Esophagus muscularis mucosa (tissue), 4 donors: ENCODE measurements at regions not wholly inside any gene's neighbourhood (a gene's known extent, or its start where the extent isn't known, plus 50 kb on each side); places are given as distances from the start of the nearest gene placed in this dataset.
"Not testable (repeated sequence)": the region's sequence is repeated elsewhere in the genome, so short reads cannot be mapped to it uniquely, and the experiment has no call there.

Source experiments
- DNase-seq: peaks from one replicate; pipeline ENCODE4 v3.0.0-alpha.2; 2017; ENCODE audit errors: extremely low spot score
- H3K27ac ChIP-seq, 4 donors: fragments of 200-600 bp; sonication (generic); replicated peaks in 1 of 4; 1 replicate in 3 of 4; 2 replicates in 1 of 4; pipeline ENCODE4 v1.5.1; 2016 to 2019; ENCODE audit warnings: mild to moderate bottlenecking in 1 of 4
- H3K27me3 ChIP-seq, 4 donors: fragments of 200-600 bp; sonication (generic); one replicate each; pipeline versions ENCODE4 v1.5.1 to v1.6.0; 2016 to 2019
- H3K36me3 ChIP-seq, 4 donors: fragments of 200-600 bp; sonication (generic); one replicate each; pipeline ENCODE4 v1.5.1; 2016 to 2019
- H3K4me1 ChIP-seq, 4 donors: fragments of 200-600 bp; sonication (generic); one replicate each; pipeline ENCODE4 v1.5.1; 2016 to 2019
- H3K4me3 ChIP-seq, 4 donors: fragments of 200-600 bp; sonication (generic); 1 replicate in 2 of 4; 2 replicates in 2 of 4; pipeline ENCODE4 v1.5.1; 2016 to 2019; ENCODE audit warnings: mild to moderate bottlenecking in 4 of 4, moderate library complexity in 1 of 4
- H3K9me3 ChIP-seq, 4 donors: fragments of 200-600 bp; sonication (generic); 1 replicate in 3 of 4; 2 replicates in 1 of 4; pipeline ENCODE4 v1.5.1; 2016 to 2019
- EP300 ChIP-seq: sonication (generic); formaldehyde crosslinking; IDR thresholded peaks from one replicate; pipeline ENCODE4 v1.6.1; 2017; ENCODE audit warnings: antibody characterized with exemption
- POLR2A ChIP-seq: fragments of 450-650 bp; IDR thresholded peaks from one replicate; pipeline ENCODE4 v1.6.1; 2017; ENCODE audit warnings: antibody characterized with exemption, moderate library complexity, mild to moderate bottlenecking, low read depth
- POLR2AphosphoS5 ChIP-seq, 2 donors: sonication (generic); formaldehyde crosslinking; IDR thresholded peaks; one replicate each; pipeline ENCODE4 v1.6.1; 2017; ENCODE audit warnings: antibody characterized with exemption in 2 of 2
- WGBS: methylation state at CpG from one replicate; pipeline ENCODE4 v1.1.5; 2018; 5-methylcytosine and 5-hydroxymethylcytosine counted together
- intact Hi-C: fragments of 100-400 bp; cut with DNase I; formaldehyde crosslinking; loops from one replicate; pipeline ENCODE4 v1.15.1; 2023
- TF ChIP-seq, protein P1 (sequence below), 3 experiments: fragments of 200-600 bp in 2 of 3; fragments of 450-650 bp in 1 of 3; sonication (generic) in 2 of 3; IDR thresholded peaks; one replicate each; pipeline ENCODE4 v1.5.1; 2017 to 2019; ENCODE audit warnings: antibody characterized with exemption in 3 of 3, mild to moderate bottlenecking in 2 of 3, moderate library complexity in 1 of 3

DNA sequence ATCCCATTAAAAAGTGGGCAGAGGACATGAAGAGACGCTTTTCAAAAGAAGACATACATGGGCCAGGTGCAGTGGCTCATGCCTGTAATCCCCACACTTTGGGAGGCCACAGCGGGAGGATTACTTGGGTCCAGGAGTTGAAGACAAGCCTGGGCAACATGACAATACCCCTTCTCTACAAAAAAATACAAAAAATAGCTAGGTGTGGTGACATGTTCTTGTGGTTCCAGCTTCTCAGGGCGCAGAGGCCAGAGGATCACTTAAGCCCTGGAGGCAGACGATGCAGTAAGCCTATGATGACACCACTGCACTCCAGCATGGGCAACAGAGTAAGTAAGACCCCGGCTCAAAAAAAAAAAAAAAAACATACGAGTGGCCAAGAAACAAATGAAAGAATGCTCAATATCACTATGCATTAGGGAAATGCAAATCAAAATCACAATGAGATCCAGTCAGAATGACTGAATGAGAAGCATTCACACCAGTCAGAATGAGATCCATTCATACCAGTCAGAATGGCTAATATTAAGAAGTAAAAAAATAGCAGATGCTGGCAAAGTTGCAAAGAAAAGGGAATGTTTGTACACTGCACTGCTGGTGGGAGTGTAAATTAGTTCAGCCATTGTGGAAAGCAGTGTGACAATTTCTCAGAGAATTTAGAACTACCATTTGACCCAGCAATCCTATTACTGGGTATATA is 550.2 kb upstream of the SLC39A10 start:
- no peak for TF ChIP-seq POLR2A
- intact Hi-C loops, result no loop called here
- WGBS, result 82% methylated on average over 6 of the region's 6 CpGs

DNA sequence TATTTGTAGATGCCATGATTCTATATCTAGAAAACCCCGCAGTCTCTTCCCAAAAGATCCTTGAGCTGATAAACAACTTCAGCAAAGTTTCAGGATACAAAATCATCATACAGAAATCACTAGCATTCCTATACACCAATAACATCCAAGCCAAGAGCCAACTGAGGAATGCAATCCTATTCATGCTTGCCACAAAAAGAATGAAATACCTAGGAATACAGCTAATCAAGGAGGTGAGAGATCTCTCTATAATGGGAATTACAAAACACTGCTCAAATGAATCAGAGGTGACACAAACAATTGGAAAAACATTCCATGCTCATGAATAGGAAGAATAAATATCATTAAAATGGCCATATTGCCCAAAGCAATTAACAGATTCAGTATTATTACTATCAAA is 551.4 kb upstream of the SLC39A10 start:
- Histone ChIP-seq H3K36me3 (no peaks in the 10 kb centered on the region), H3K4me1 (no peaks in the 10 kb centered on the region), H3K27me3 (no peaks in the 10 kb centered on the region), H3K4me3 (no peak overlapping the region), H3K27ac (no peak overlapping the region), H3K9me3 (peaks cover 0 to under 1% (median 0%) of the 10 kb centered on the region in 4 donors)
- DNase-seq, result no peak
- 88% methylated on average over 1 of the region's 1 CpG for WGBS
- TF ChIP-seq POLR2AphosphoS5 (IDR thresholded peaks at IDR 0.05) (no peak), EP300 (no peak), POLR2A (no peak)
- TF ChIP-seq, protein P1, sequence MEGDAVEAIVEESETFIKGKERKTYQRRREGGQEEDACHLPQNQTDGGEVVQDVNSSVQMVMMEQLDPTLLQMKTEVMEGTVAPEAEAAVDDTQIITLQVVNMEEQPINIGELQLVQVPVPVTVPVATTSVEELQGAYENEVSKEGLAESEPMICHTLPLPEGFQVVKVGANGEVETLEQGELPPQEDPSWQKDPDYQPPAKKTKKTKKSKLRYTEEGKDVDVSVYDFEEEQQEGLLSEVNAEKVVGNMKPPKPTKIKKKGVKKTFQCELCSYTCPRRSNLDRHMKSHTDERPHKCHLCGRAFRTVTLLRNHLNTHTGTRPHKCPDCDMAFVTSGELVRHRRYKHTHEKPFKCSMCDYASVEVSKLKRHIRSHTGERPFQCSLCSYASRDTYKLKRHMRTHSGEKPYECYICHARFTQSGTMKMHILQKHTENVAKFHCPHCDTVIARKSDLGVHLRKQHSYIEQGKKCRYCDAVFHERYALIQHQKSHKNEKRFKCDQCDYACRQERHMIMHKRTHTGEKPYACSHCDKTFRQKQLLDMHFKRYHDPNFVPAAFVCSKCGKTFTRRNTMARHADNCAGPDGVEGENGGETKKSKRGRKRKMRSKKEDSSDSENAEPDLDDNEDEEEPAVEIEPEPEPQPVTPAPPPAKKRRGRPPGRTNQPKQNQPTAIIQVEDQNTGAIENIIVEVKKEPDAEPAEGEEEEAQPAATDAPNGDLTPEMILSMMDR (IDR thresholded peaks at IDR 0.05), result no peak
- intact Hi-C loops, result no loop called here

More for the DNA sequence above, 550.2 kb upstream of the SLC39A10 start:
- DNase-seq, result no peak
- Histone ChIP-seq H3K9me3 (peaks cover 0 to 6% (median 0%) of the 10 kb centered on the region in 4 donors), H3K4me1 (no peaks in the 10 kb centered on the region), H3K27ac (no peak overlapping the region), H3K4me3 (no peak overlapping the region), H3K27me3 (no peaks in the 10 kb centered on the region), H3K36me3 (no peaks in the 10 kb centered on the region)

DNA sequence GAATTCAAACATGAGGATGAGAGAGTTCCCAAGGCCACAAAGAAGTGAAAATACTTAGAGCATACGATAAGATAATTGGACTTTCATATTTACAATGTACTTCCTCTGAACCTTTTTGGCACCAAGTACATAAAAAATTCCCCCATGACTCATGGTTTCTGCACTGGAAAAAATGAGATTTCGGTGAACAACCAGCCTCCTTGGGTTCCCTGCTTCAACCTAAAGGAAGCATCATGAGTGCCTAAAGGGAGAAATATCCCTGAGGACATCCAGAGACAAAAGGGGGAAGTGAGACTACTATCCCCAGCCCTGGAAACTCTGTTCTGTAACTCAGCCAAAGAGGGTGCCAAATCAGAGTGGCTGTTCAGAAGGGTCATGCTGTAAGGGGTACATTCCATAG is 562.7 kb upstream of the SLC39A10 start:
- H3K9me3 ChIP-seq, result peaks cover 0 to 13% (median 6%) of the 10 kb centered on the region in 4 donors
- H3K27ac ChIP-seq, result no peak overlapping the region
- intact Hi-C loops, result no loop called here
- no peak for TF ChIP-seq EP300
- TF ChIP-seq POLR2A, result no peak
- TF ChIP-seq, protein P1 (IDR thresholded peaks at IDR 0.05), result no peak
- TF ChIP-seq POLR2AphosphoS5 (IDR thresholded peaks at IDR 0.05), result no peak
- no peak overlapping the region for H3K4me3 ChIP-seq
- H3K4me1 ChIP-seq, result no peaks in the 10 kb centered on the region
- no peak for DNase-seq
- H3K36me3 ChIP-seq, result no peaks in the 10 kb centered on the region
- no peaks in the 10 kb centered on the region for H3K27me3 ChIP-seq
- 65% methylated on average over 2 of the region's 2 CpGs for whole genome bisulfite sequencing

DNA sequence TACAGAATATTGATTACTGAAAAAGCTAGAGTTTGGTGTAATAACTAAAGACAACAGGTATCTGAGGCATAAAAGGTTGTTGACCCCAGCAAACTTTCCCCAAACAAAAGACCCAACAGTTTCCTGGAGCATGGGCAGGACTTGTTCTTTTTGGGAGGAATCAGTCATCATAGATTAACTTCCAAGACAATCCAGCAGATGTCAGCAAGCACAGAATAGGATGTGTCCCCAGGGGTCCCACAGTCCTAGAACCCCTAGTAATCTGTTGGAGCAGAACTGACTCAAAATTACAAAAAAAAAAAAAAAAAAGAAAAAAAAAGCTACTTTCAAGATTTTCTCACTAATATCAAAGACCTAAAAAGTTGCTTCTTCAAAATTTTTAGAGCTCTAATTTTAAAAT is 564.7 kb upstream of the SLC39A10 start:
- Histone ChIP-seq H3K4me1 (no peaks in the 10 kb centered on the region), H3K27ac (no peak overlapping the region), H3K4me3 (no peak overlapping the region), H3K36me3 (no peaks in the 10 kb centered on the region), H3K9me3 (peaks cover 0 to 13% (median 9%) of the 10 kb centered on the region in 4 donors), H3K27me3 (no peaks in the 10 kb centered on the region)
- TF ChIP-seq POLR2AphosphoS5 (IDR thresholded peaks at IDR 0.05), result no peak
- no peak for TF ChIP-seq POLR2A
- TF ChIP-seq EP300, result no peak
- TF ChIP-seq, protein P1 (IDR thresholded peaks at IDR 0.05), result no peak
- intact Hi-C loops, result no loop called here
- DNase-seq, result no peak

DNA sequence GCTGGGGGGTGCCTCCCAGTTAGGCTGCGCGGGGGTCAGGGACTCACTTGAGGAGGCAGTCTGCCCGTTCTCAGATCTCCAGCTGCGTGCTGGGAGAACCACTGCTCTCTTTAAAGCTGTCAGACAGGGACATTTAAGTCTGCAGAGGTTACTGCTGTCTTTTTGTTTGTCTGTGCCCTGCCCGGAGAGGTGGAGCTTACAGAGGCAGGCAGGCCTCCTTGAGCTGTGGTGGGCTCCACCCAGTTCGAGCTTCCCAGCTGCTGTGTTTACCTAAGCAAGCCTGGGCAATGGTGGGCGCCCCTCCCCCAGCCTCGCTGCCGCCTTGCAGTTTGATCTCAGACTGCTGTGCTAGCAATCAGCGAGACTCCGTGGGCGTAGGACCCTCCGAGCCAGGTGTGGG is 584.2 kb upstream of the SLC39A10 start:
- H3K4me1 ChIP-seq, intact Hi-C loops, H3K36me3 ChIP-seq, H3K4me3 ChIP-seq, H3K27ac ChIP-seq, H3K27me3 ChIP-seq, DNase-seq, H3K9me3 ChIP-seq: not testable (repeated sequence)
- no CpG with 5 or more reads among the region's 13 CpGs for WGBS

DNA sequence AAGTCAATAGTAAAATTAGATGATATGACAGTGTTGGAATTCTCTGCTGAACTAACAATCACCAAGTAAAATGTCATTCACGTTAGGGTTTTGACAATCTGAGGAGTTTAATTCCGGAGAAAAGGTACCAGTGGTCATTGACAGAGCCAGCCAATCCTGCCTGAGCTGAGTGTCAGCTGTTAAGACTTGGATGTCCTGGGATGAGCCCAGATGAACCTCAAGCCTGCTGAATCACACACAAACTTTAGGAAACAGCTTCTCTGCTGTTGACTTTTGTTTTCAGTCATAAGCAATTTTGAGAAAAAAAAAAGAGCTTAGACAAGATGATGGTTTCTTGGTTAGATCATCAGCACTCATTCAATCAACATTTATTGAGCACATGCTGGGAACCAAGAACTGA is 600.0 kb upstream of the SLC39A10 start:
- H3K27me3 ChIP-seq, result no peaks in the 10 kb centered on the region
- DNase-seq, result no peak
- no peak overlapping the region for H3K4me3 ChIP-seq
- 70% methylated on average over 2 of the region's 2 CpGs for WGBS
- TF ChIP-seq POLR2AphosphoS5 (IDR thresholded peaks at IDR 0.05), result no peak
- TF ChIP-seq POLR2A, result no peak
- TF ChIP-seq, protein P1 (IDR thresholded peaks at IDR 0.05), result no peak
- TF ChIP-seq EP300, result no peak
- intact Hi-C loops, result no loop called here
- H3K27ac ChIP-seq, result no peak overlapping the region
- H3K9me3 ChIP-seq, result no peaks in the 10 kb centered on the region
- H3K36me3 ChIP-seq, result no peaks in the 10 kb centered on the region
- H3K4me1 ChIP-seq, result no peaks in the 10 kb centered on the region
